ENCODE measurements at regions not wholly inside any gene's neighbourhood (a gene's known extent, or its start where the extent isn't known, plus 50 kb on each side); places are given as distances from the start of the nearest gene placed in this dataset.

GRCh38 chr5:8568858-8569257, 699.9 kb downstream of the MTRR start:
- no peak overlapping the region for H3K4me3 ChIP-seq (ENCODE audit: low read length)
- no peaks in the 10 kb centered on the region for H3K9me3 ChIP-seq (ENCODE audit: control insufficient read depth, insufficient read depth, low read length)
- no peak overlapping the region for H3K27ac ChIP-seq (ENCODE audit: low read length)
- no peaks in the 10 kb centered on the region for H3K27me3 ChIP-seq (ENCODE audit: control insufficient read depth, insufficient read depth, low read length)
- no peaks in the 10 kb centered on the region for H3K36me3 ChIP-seq (ENCODE audit: control insufficient read depth, insufficient read depth, low read length)
- 0 out of 2 replicates have a peak, but pooled peaks cover 1% of the 10 kb centered on the region for H3K4me1 ChIP-seq (ENCODE audit: control insufficient read depth, insufficient read depth, low read length)
- DNase-seq (ENCODE audit: low read depth, low spot score), result no peak
- WGBS (ENCODE audit: insufficient coverage, insufficient read length), result 100% methylated on average over 1 of the region's 6 CpGs

GRCh38 chr5:8570528-8570927, 701.6 kb downstream of the MTRR start:
- Histone ChIP-seq H3K4me3 (ENCODE audit: low read length) (no peak overlapping the region), H3K9me3 (ENCODE audit: control insufficient read depth, insufficient read depth, low read length) (no peaks in the 10 kb centered on the region), H3K4me1 (ENCODE audit: control insufficient read depth, insufficient read depth, low read length) (0 out of 2 replicates have a peak, but pooled peaks cover 1% of the 10 kb centered on the region), H3K36me3 (ENCODE audit: control insufficient read depth, insufficient read depth, low read length) (no peaks in the 10 kb centered on the region), H3K27me3 (ENCODE audit: control insufficient read depth, insufficient read depth, low read length) (no peaks in the 10 kb centered on the region), H3K27ac (ENCODE audit: low read length) (no peak overlapping the region)
- no CpG with 5 or more reads among the region's 3 CpGs for WGBS (ENCODE audit: insufficient coverage, insufficient read length)
- DNase-seq (ENCODE audit: low read depth, low spot score), result no peak

GRCh38 chr5:8576178-8576577, 707.2 kb downstream of the MTRR start:
- Histone ChIP-seq H3K4me3 (ENCODE audit: low read length) (no peak overlapping the region), H3K36me3 (ENCODE audit: control insufficient read depth, insufficient read depth, low read length) (no peaks in the 10 kb centered on the region), H3K27me3 (ENCODE audit: control insufficient read depth, insufficient read depth, low read length) (no peaks in the 10 kb centered on the region), H3K27ac (ENCODE audit: low read length) (no peak overlapping the region), H3K4me1 (ENCODE audit: control insufficient read depth, insufficient read depth, low read length) (no peaks in the 10 kb centered on the region; the same call in 1 of the 2 replicates), H3K9me3 (ENCODE audit: control insufficient read depth, insufficient read depth, low read length) (no peaks in the 10 kb centered on the region)
- no CpG with 5 or more reads among the region's 10 CpGs for WGBS (ENCODE audit: insufficient coverage, insufficient read length)
- DNase-seq (ENCODE audit: low read depth, low spot score), result no peak

DNA sequence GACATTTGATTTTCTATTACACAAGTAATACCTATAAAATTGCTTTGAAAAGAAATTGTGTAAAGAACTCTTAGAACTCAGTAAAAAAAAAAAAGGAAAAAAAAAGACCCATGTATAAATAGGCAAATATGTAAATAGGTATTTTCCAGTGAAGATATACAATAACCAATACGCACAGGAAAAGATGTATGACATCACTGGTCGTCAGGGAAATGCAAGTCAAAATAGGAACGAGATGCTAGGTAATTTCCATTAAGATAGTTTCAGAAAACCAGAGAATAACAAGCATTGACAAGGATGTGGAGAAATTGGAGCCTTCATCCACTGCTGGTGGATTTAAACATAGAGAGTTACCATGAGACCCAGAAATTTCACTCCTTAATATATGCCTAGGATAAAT, 708.8 kb downstream of the MTRR start:
- DNase-seq (ENCODE audit: low read depth, low spot score), result no peak
- no peak overlapping the region for H3K27ac ChIP-seq (ENCODE audit: low read length)
- no peaks in the 10 kb centered on the region for H3K27me3 ChIP-seq (ENCODE audit: control insufficient read depth, insufficient read depth, low read length)
- H3K36me3 ChIP-seq (ENCODE audit: control insufficient read depth, insufficient read depth, low read length), result no peaks in the 10 kb centered on the region
- no peak overlapping the region for H3K4me3 ChIP-seq (ENCODE audit: low read length)
- no peaks in the 10 kb centered on the region for H3K9me3 ChIP-seq (ENCODE audit: control insufficient read depth, insufficient read depth, low read length)
- no CpG with 5 or more reads among the region's 3 CpGs for WGBS (ENCODE audit: insufficient coverage, insufficient read length)
- no peaks in the 10 kb centered on the region; the same call in 1 of the 2 replicates for H3K4me1 ChIP-seq (ENCODE audit: control insufficient read depth, insufficient read depth, low read length)

DNA sequence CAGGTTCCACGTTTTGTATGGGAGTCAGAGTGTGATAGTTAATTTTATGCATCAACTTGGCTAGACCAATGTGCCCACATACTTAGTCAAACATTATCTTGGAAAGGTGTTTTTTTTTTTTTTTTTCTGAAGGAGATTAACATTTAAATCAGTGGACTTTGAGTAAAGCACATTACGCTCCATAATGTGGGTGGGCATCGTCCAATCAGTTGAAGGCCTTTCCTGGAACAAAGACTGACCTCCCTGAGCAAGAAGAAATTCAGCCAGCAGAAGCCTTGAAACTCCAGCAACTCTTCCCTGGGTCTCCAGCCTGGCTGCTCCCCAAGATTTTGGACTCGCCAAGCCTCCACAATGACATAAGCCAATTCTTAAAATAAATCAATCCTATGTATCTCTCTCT, 711.4 kb downstream of the MTRR start:
- no peak for DNase-seq (ENCODE audit: low read depth, low spot score)
- H3K9me3 ChIP-seq (ENCODE audit: control insufficient read depth, insufficient read depth, low read length), result no peaks in the 10 kb centered on the region; the same call in 1 of the 2 replicates
- H3K27ac ChIP-seq (ENCODE audit: low read length), result no peak overlapping the region
- no peaks in the 10 kb centered on the region for H3K36me3 ChIP-seq (ENCODE audit: control insufficient read depth, insufficient read depth, low read length)
- H3K4me1 ChIP-seq (ENCODE audit: control insufficient read depth, insufficient read depth, low read length), result no peaks in the 10 kb centered on the region; the same call in 1 of the 2 replicates
- no peak overlapping the region for H3K4me3 ChIP-seq (ENCODE audit: low read length)
- no peaks in the 10 kb centered on the region for H3K27me3 ChIP-seq (ENCODE audit: control insufficient read depth, insufficient read depth, low read length)
- WGBS (ENCODE audit: insufficient coverage, insufficient read length), result no CpG with 5 or more reads among the region's 4 CpGs

- DNase-seq (ENCODE audit: low read depth, low spot score), result no peak
- Histone ChIP-seq H3K27me3 (ENCODE audit: control insufficient read depth, insufficient read depth, low read length) (no peaks in the 10 kb centered on the region), H3K4me1 (ENCODE audit: control insufficient read depth, insufficient read depth, low read length) (no peaks in the 10 kb centered on the region; the same call in 1 of the 2 replicates), H3K4me3 (ENCODE audit: low read length) (no peak overlapping the region), H3K9me3 (ENCODE audit: control insufficient read depth, insufficient read depth, low read length) (no peaks in the 10 kb centered on the region; the same call in 1 of the 2 replicates), H3K27ac (ENCODE audit: low read length) (no peak overlapping the region), H3K36me3 (ENCODE audit: control insufficient read depth, insufficient read depth, low read length) (no peaks in the 10 kb centered on the region)
- WGBS (ENCODE audit: insufficient coverage, insufficient read length), result no CpG with 5 or more reads among the region's 2 CpGs
Measured at GRCh38 chr5:8581047-8581446, 712.1 kb downstream of the MTRR start.

GRCh38 chr5:8585230-8586018, 716.5 kb downstream of the MTRR start:
- no peak for DNase-seq (ENCODE audit: low read depth, low spot score)
- Histone ChIP-seq H3K4me1 (ENCODE audit: control insufficient read depth, insufficient read depth, low read length) (no peaks in the 10 kb centered on the region), H3K4me3 (ENCODE audit: low read length) (no peak overlapping the region), H3K27me3 (ENCODE audit: control insufficient read depth, insufficient read depth, low read length) (no peaks in the 10 kb centered on the region), H3K36me3 (ENCODE audit: control insufficient read depth, insufficient read depth, low read length) (no peaks in the 10 kb centered on the region), H3K27ac (ENCODE audit: low read length) (no peak overlapping the region), H3K9me3 (ENCODE audit: control insufficient read depth, insufficient read depth, low read length) (no peaks in the 10 kb centered on the region; the same call in 1 of the 2 replicates)
- no CpG with 5 or more reads among the region's 3 CpGs for WGBS (ENCODE audit: insufficient coverage, insufficient read length)

DNA sequence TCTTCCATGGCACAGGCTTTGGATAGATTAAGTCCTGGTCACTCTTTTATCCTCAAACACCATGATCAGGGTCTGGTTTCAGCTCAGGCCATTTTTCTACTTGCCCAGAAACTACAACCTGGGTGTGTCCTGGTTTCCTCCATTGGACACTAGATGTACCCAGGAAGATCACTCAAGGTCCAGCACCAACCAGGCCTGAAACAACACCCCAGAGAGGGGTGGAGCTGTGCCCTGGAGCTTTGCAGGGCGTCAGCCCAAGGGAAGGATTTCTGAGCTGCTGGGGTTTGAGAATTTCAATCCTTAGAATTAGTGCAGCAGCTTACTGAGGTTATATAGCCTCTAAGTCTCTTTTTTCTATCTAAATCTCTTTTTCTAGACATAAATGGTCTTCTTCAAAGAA, 722.0 kb downstream of the MTRR start:
- no peak overlapping the region for H3K27ac ChIP-seq (ENCODE audit: low read length)
- H3K27me3 ChIP-seq (ENCODE audit: control insufficient read depth, insufficient read depth, low read length), result no peaks in the 10 kb centered on the region
- no peak for DNase-seq (ENCODE audit: low read depth, low spot score)
- H3K36me3 ChIP-seq (ENCODE audit: control insufficient read depth, insufficient read depth, low read length), result no peaks in the 10 kb centered on the region
- no CpG with 5 or more reads among the region's 1 CpG for WGBS (ENCODE audit: insufficient coverage, insufficient read length)
- no peaks in the 10 kb centered on the region for H3K4me1 ChIP-seq (ENCODE audit: control insufficient read depth, insufficient read depth, low read length)
- no peaks in the 10 kb centered on the region for H3K9me3 ChIP-seq (ENCODE audit: control insufficient read depth, insufficient read depth, low read length)
- no peak overlapping the region for H3K4me3 ChIP-seq (ENCODE audit: low read length)

- no peaks in the 10 kb centered on the region for H3K36me3 ChIP-seq (ENCODE audit: control insufficient read depth, insufficient read depth, low read length)
- no peak for DNase-seq (ENCODE audit: low read depth, low spot score)
- no peaks in the 10 kb centered on the region for H3K27me3 ChIP-seq (ENCODE audit: control insufficient read depth, insufficient read depth, low read length)
- no peaks in the 10 kb centered on the region for H3K9me3 ChIP-seq (ENCODE audit: control insufficient read depth, insufficient read depth, low read length)
- H3K4me1 ChIP-seq (ENCODE audit: control insufficient read depth, insufficient read depth, low read length), result no peaks in the 10 kb centered on the region
- H3K4me3 ChIP-seq (ENCODE audit: low read length), result no peak overlapping the region
- no CpG with 5 or more reads among the region's 3 CpGs for WGBS (ENCODE audit: insufficient coverage, insufficient read length)
- H3K27ac ChIP-seq (ENCODE audit: low read length), result no peak overlapping the region
Measured at GRCh38 chr5:8598356-8598755, 729.4 kb downstream of the MTRR start.

DNA sequence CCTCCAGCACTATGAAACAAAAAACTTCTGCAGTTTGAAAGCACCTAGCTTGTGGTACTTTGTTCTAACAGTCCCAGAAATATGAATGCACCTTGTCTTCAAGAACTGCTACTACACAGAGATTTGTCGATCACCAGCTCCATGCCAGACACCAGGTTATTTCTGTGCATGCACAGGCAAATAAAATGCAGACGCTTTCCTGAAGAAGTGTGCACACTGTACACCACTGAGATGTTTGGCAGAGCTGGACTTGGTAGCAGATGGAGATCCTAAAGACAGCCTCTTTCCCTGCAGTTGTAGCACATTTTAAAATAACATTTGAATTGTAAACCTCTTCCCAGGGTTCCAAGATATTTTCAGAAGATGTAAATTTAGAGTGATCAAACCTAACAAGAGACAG, 730.0 kb downstream of the MTRR start:
- WGBS (ENCODE audit: insufficient coverage, insufficient read length), result no CpG with 5 or more reads among the region's 2 CpGs
- no peak overlapping the region for H3K27ac ChIP-seq (ENCODE audit: low read length)
- H3K36me3 ChIP-seq (ENCODE audit: control insufficient read depth, insufficient read depth, low read length), result no peaks in the 10 kb centered on the region
- no peak for DNase-seq (ENCODE audit: low read depth, low spot score)
- no peaks in the 10 kb centered on the region for H3K9me3 ChIP-seq (ENCODE audit: control insufficient read depth, insufficient read depth, low read length)
- no peaks in the 10 kb centered on the region for H3K4me1 ChIP-seq (ENCODE audit: control insufficient read depth, insufficient read depth, low read length)
- no peak overlapping the region for H3K4me3 ChIP-seq (ENCODE audit: low read length)
- no peaks in the 10 kb centered on the region for H3K27me3 ChIP-seq (ENCODE audit: control insufficient read depth, insufficient read depth, low read length)

GRCh38 chr5:8600843-8601242, 731.9 kb downstream of the MTRR start:
- no peaks in the 10 kb centered on the region for H3K9me3 ChIP-seq (ENCODE audit: control insufficient read depth, insufficient read depth, low read length)
- no peaks in the 10 kb centered on the region for H3K36me3 ChIP-seq (ENCODE audit: control insufficient read depth, insufficient read depth, low read length)
- H3K27ac ChIP-seq (ENCODE audit: low read length), result no peak overlapping the region
- H3K4me3 ChIP-seq (ENCODE audit: low read length), result no peak overlapping the region
- H3K4me1 ChIP-seq (ENCODE audit: control insufficient read depth, insufficient read depth, low read length), result no peaks in the 10 kb centered on the region
- DNase-seq (ENCODE audit: low read depth, low spot score), result no peak
- H3K27me3 ChIP-seq (ENCODE audit: control insufficient read depth, insufficient read depth, low read length), result no peaks in the 10 kb centered on the region

All from iPS DF 6.9 (cell line).